ENCODE measurements at regions not wholly inside any gene's neighbourhood (a gene's known extent, or its start where the extent isn't known, plus 50 kb on each side); places are given as distances from the start of the nearest gene placed in this dataset.

- no peaks in the 10 kb centered on the region for H3K4me1 Mint-ChIP-seq (ENCODE audit: low read depth, unreplicated experiment)
- no peak for TF ChIP-seq CTCF (IDR thresholded peaks at IDR 0.05; ENCODE audit: unreplicated experiment)
- DNase-seq = no peak
- CTCF ChIA-PET = no interaction called here
- H3K27ac Mint-ChIP-seq (ENCODE audit: unreplicated experiment) = no peak overlapping the region
- intact Hi-C loops (cut with micrococcal nuclease; ENCODE audit: unreplicated experiment) = no loop called here
- H3K4me3 Mint-ChIP-seq (ENCODE audit: low read depth, unreplicated experiment) = no peak overlapping the region
- no peaks in the 10 kb centered on the region for H3K27me3 Mint-ChIP-seq (ENCODE audit: unreplicated experiment)
- no TSS peak for BruUV-seq (replicated peaks)
- no peaks in the 10 kb centered on the region for H3K36me3 Mint-ChIP-seq (ENCODE audit: insufficient read depth, unreplicated experiment)
- H3K9me3 Mint-ChIP-seq (ENCODE audit: low read depth, unreplicated experiment) = no peaks in the 10 kb centered on the region
Observed at GRCh38 chr4:79223993-79224776, 101.7 kb downstream of the NAA11 start.

GRCh38 chr4:79217025-79217424 lies 108.8 kb downstream of the NAA11 start:
- no TSS peak for BruUV-seq (replicated peaks)
- CTCF ChIA-PET = no interaction called here
- no peak overlapping the region for H3K27ac Mint-ChIP-seq (ENCODE audit: unreplicated experiment)
- no peaks in the 10 kb centered on the region for H3K36me3 Mint-ChIP-seq (ENCODE audit: insufficient read depth, unreplicated experiment)
- no peak for TF ChIP-seq CTCF (IDR thresholded peaks at IDR 0.05; ENCODE audit: unreplicated experiment)
- intact Hi-C loops (cut with micrococcal nuclease; ENCODE audit: unreplicated experiment) = no loop called here
- no peak overlapping the region for H3K4me3 Mint-ChIP-seq (ENCODE audit: low read depth, unreplicated experiment)
- H3K4me1 Mint-ChIP-seq (ENCODE audit: low read depth, unreplicated experiment) = no peaks in the 10 kb centered on the region
- no peak for DNase-seq
- no peaks in the 10 kb centered on the region for H3K27me3 Mint-ChIP-seq (ENCODE audit: unreplicated experiment)
- H3K9me3 Mint-ChIP-seq (ENCODE audit: low read depth, unreplicated experiment) = no peaks in the 10 kb centered on the region

- BruUV-seq (replicated peaks) = no TSS peak
- H3K4me3 Mint-ChIP-seq (ENCODE audit: low read depth, unreplicated experiment) = no peak overlapping the region
- H3K4me1 Mint-ChIP-seq (ENCODE audit: low read depth, unreplicated experiment) = peaks cover 15% of the 10 kb centered on the region
- TF ChIP-seq CTCF (IDR thresholded peaks at IDR 0.05; ENCODE audit: unreplicated experiment) = no peak
- H3K9me3 Mint-ChIP-seq (ENCODE audit: low read depth, unreplicated experiment) = no peaks in the 10 kb centered on the region
- no peaks in the 10 kb centered on the region for H3K27me3 Mint-ChIP-seq (ENCODE audit: unreplicated experiment)
- peaks cover 7% of the 10 kb centered on the region for H3K36me3 Mint-ChIP-seq (ENCODE audit: insufficient read depth, unreplicated experiment)
- DNase-seq = no peak
- H3K27ac Mint-ChIP-seq (ENCODE audit: unreplicated experiment) = no peak overlapping the region
- intact Hi-C loops (cut with micrococcal nuclease; ENCODE audit: unreplicated experiment) = no loop called here
- CTCF ChIA-PET = interaction anchor here (0.6 kb wide), 1 partner anchor 442 kb away, joined by 3 read pairs; no protein-coding TSS in a partner anchor
Observed at GRCh38 chr4:79213702-79214101, 112.2 kb downstream of the NAA11 start.

GRCh38 chr4:79213010-79213409 lies 112.9 kb downstream of the NAA11 start:
- no TSS peak for BruUV-seq (replicated peaks)
- no peak for TF ChIP-seq CTCF (IDR thresholded peaks at IDR 0.05; ENCODE audit: unreplicated experiment)
- CTCF ChIA-PET = no interaction called here
- no peaks in the 10 kb centered on the region for H3K27me3 Mint-ChIP-seq (ENCODE audit: unreplicated experiment)
- H3K4me1 Mint-ChIP-seq (ENCODE audit: low read depth, unreplicated experiment) = peaks cover 15% of the 10 kb centered on the region
- intact Hi-C loops (cut with micrococcal nuclease; ENCODE audit: unreplicated experiment) = no loop called here
- DNase-seq = no peak
- peaks cover 7% of the 10 kb centered on the region for H3K36me3 Mint-ChIP-seq (ENCODE audit: insufficient read depth, unreplicated experiment)
- H3K4me3 Mint-ChIP-seq (ENCODE audit: low read depth, unreplicated experiment) = no peak overlapping the region
- no peaks in the 10 kb centered on the region for H3K9me3 Mint-ChIP-seq (ENCODE audit: low read depth, unreplicated experiment)
- H3K27ac Mint-ChIP-seq (ENCODE audit: unreplicated experiment) = no peak overlapping the region

Measured in Calu3 (cell line).